Endodermal cell (in vitro differentiated cells): ENCODE measurements at regions not wholly inside any gene's neighbourhood (a gene's known extent, or its start where the extent isn't known, plus 50 kb on each side); places are given as distances from the start of the nearest gene placed in this dataset.

Experiments used
- DNase-seq: peaks from one replicate; pipeline ENCODE4 v3.0.0-alpha.2; 2017
- H3K27ac ChIP-seq: 2 replicates; pipeline ENCODE4 v1.5.1; 2013; ENCODE audit warnings: mild to moderate bottlenecking, low read depth, low read length, moderate library complexity
- H3K27me3 ChIP-seq: 2 replicates; pipeline ENCODE4 v1.6.1; 2013; ENCODE audit warnings: mild to moderate bottlenecking, low read length, moderate library complexity; ENCODE audit not compliant: insufficient read depth, control insufficient read depth, poor library complexity, severe bottlenecking
- H3K36me3 ChIP-seq: 2 replicates; pipeline ENCODE4 v1.7.0; 2013; ENCODE audit warnings: mild to moderate bottlenecking, low read length, moderate library complexity; ENCODE audit not compliant: control insufficient read depth, insufficient read depth
- H3K4me1 ChIP-seq: one replicate; pipeline ENCODE4 v1.7.0; 2013; ENCODE audit warnings: low read length; ENCODE audit not compliant: control insufficient read depth, insufficient read depth
- H3K4me3 ChIP-seq: 2 replicates; pipeline ENCODE4 v1.5.1; 2013; ENCODE audit warnings: mild to moderate bottlenecking, low read length, moderate library complexity
- H3K9ac ChIP-seq: 2 replicates; pipeline ENCODE4 v1.6.1; 2013; ENCODE audit warnings: mild to moderate bottlenecking, low read length, moderate library complexity; ENCODE audit not compliant: poor library complexity, severe bottlenecking; ENCODE audit errors: extremely low read depth
- H3K9me3 ChIP-seq: 2 replicates; pipeline ENCODE4 v1.6.1; 2013; ENCODE audit warnings: mild to moderate bottlenecking, low read length, moderate library complexity; ENCODE audit not compliant: control insufficient read depth
- H3K27ac Mint-ChIP-seq: 2 replicates; pipeline ENCODE4 v1.8.0; 2020; ENCODE audit warnings: mixed read lengths
- H3K27me3 Mint-ChIP-seq: 2 replicates; pipeline ENCODE4 v1.8.0; 2021; ENCODE audit warnings: mild to moderate bottlenecking, mixed read lengths; ENCODE audit not compliant: insufficient read depth
- H3K36me3 Mint-ChIP-seq: 2 replicates; pipeline ENCODE4 v1.8.0; 2020; ENCODE audit warnings: low read depth, mixed read lengths
- H3K4me1 Mint-ChIP-seq: 2 replicates; pipeline ENCODE4 v1.8.0; 2020; ENCODE audit warnings: mixed read lengths
- H3K4me3 Mint-ChIP-seq: 2 replicates; pipeline ENCODE4 v1.8.0; 2020; ENCODE audit warnings: mild to moderate bottlenecking, moderate library complexity, mixed read lengths
- H3K9me3 Mint-ChIP-seq: 2 replicates; pipeline ENCODE4 v1.8.0; 2020; ENCODE audit warnings: mild to moderate bottlenecking, mixed read lengths
- CTCF ChIP-seq: fragments of 200-600 bp; sonication (generic); conservative IDR thresholded peaks from 2 replicates; pipeline ENCODE4 v1.5.0; 2021; ENCODE audit warnings: antibody characterized with exemption, mild to moderate bottlenecking
- WGBS, 2 experiments: methylation state at CpG; one replicate each; pipeline versions ENCODE4 v1.1.5 to v1.1.7; 2013; ENCODE audit warnings: missing lambda C conversion rate in 2 of 2, mixed read lengths in 1 of 2; ENCODE audit not compliant: insufficient coverage in 1 of 2, insufficient read length in 1 of 2; 5-methylcytosine and 5-hydroxymethylcytosine counted together

GRCh38 chr5:78701795-78702410 is 53.3 kb upstream of the LHFPL2 start:
- H3K9me3 Mint-ChIP-seq, result no peaks in the 10 kb centered on the region
- no peak overlapping the region for H3K4me3 ChIP-seq
- no peaks in the 10 kb centered on the region for H3K36me3 Mint-ChIP-seq
- peaks cover 4% of the 10 kb centered on the region for H3K4me1 ChIP-seq
- H3K9me3 ChIP-seq, result peaks cover 4% of the 10 kb centered on the region
- DNase-seq, result no peak
- H3K27ac ChIP-seq, result no peak overlapping the region
- H3K27me3 Mint-ChIP-seq, result no peaks in the 10 kb centered on the region
- H3K27me3 ChIP-seq, result no peaks in the 10 kb centered on the region
- H3K9ac ChIP-seq, result no peak overlapping the region
- H3K36me3 ChIP-seq, result no peaks in the 10 kb centered on the region
- peaks cover 10% of the 10 kb centered on the region for H3K4me1 Mint-ChIP-seq
- H3K27ac Mint-ChIP-seq, result no peak overlapping the region
- 90 to 92% methylated on average over 1 to 3 of the region's 3 CpGs for WGBS, 2 experiments
- no peak overlapping the region for H3K4me3 Mint-ChIP-seq
- no peak for TF ChIP-seq CTCF

GRCh38 chr5:78699552-78700153 is 51.1 kb upstream of the LHFPL2 start:
- Histone ChIP-seq H3K9ac (no peak overlapping the region), H3K27me3 (no peaks in the 10 kb centered on the region), H3K4me3 (no peak overlapping the region), H3K36me3 (no peaks in the 10 kb centered on the region), H3K4me1 (peaks cover 4% of the 10 kb centered on the region), H3K27ac (no peak overlapping the region), H3K9me3 (peaks cover 25% of the 10 kb centered on the region)
- Mint-ChIP-seq H3K9me3 (peaks cover 16% of the 10 kb centered on the region), H3K36me3 (peaks cover 7% of the 10 kb centered on the region), H3K27me3 (no peaks in the 10 kb centered on the region), H3K4me3 (no peak overlapping the region), H3K27ac (no peak overlapping the region), H3K4me1 (peaks cover 8% of the 10 kb centered on the region)
- WGBS, 2 experiments, result 84 to 94% methylated on average over 4 to 5 of the region's 6 CpGs
- no peak for TF ChIP-seq CTCF
- DNase-seq, result no peak

GRCh38 chr5:78698191-78698791 is 49.7 kb upstream of the LHFPL2 start:
- WGBS, 2 experiments, result 77 to 86% methylated on average over 1 to 4 of the region's 4 CpGs
- H3K4me1 ChIP-seq, result peaks cover 4% of the 10 kb centered on the region
- no peaks in the 10 kb centered on the region for H3K27me3 ChIP-seq
- no peak for TF ChIP-seq CTCF
- H3K4me3 Mint-ChIP-seq, result no peak overlapping the region
- no peak overlapping the region for H3K4me3 ChIP-seq
- H3K9ac ChIP-seq, result no peak overlapping the region
- peaks cover 8% of the 10 kb centered on the region for H3K4me1 Mint-ChIP-seq
- H3K27ac Mint-ChIP-seq, result no peak overlapping the region
- peaks cover 28% of the 10 kb centered on the region for H3K9me3 Mint-ChIP-seq
- peaks cover 11% of the 10 kb centered on the region for H3K36me3 Mint-ChIP-seq
- H3K36me3 ChIP-seq, result no peaks in the 10 kb centered on the region
- H3K27ac ChIP-seq, result no peak overlapping the region
- DNase-seq, result no peak
- H3K9me3 ChIP-seq, result peaks cover 38% of the 10 kb centered on the region
- peaks cover 1% of the 10 kb centered on the region for H3K27me3 Mint-ChIP-seq
